WTC11 (cell line): ENCODE measurements at regions not wholly inside any gene's neighbourhood (a gene's known extent, or its start where the extent isn't known, plus 50 kb on each side); places are given as distances from the start of the nearest gene placed in this dataset.

ENCODE experiments used
- ATAC-seq: fragments of 200-7000 bp; cut with Tn5 transposase; 2 replicates; pipeline ENCODE4 v1.10.0; 2021; ENCODE audit warnings: mild to moderate bottlenecking, moderate library complexity
- CTCF ChIA-PET: fragments of 300-600 bp; sonication (Branson Sonifier 250); formaldehyde crosslinking; loops from one replicate; lab custom pipeline; 2021; ENCODE audit warnings: antibody characterized with exemption; lab: Charles Lee
- POLR2A ChIA-PET: fragments of 350-600 bp; sonication (Branson Sonifier 250); formaldehyde crosslinking; loops from one replicate; lab custom pipeline; 2021; ENCODE audit warnings: antibody characterized with exemption; lab: Charles Lee
- DNase-seq: peaks from one replicate; pipeline ENCODE4 v3.0.0; 2021; ENCODE audit warnings: low spot score
- H3K27ac Mint-ChIP-seq: 2 replicates; pipeline ENCODE4 v1.8.0; 2021; ENCODE audit warnings: mixed read lengths
- H3K27me3 Mint-ChIP-seq: 2 replicates; pipeline ENCODE4 v1.8.0; 2021; ENCODE audit warnings: low read depth, mild to moderate bottlenecking, moderate library complexity, mixed read lengths
- H3K36me3 Mint-ChIP-seq: 2 replicates; pipeline ENCODE4 v1.8.0; 2021; ENCODE audit warnings: mixed read lengths
- H3K4me1 Mint-ChIP-seq: 2 replicates; pipeline ENCODE4 v1.8.0; 2022; ENCODE audit warnings: mixed read lengths
- H3K4me3 Mint-ChIP-seq: 2 replicates; pipeline ENCODE4 v1.8.0; 2021; ENCODE audit warnings: mild to moderate bottlenecking, moderate library complexity, mixed read lengths
- H3K9me3 Mint-ChIP-seq: 2 replicates; pipeline ENCODE4 v1.8.0; 2021; ENCODE audit warnings: mixed read lengths
- CTCF ChIP-seq: fragments of 200-600 bp; IDR thresholded peaks from 2 replicates; pipeline ENCODE4 v1.8.0; 2022; ENCODE audit warnings: antibody characterized with exemption
- MXD4 ChIP-seq: fragments of 250-450 bp; sonication (Bioruptor Pico); IDR thresholded peaks from 2 replicates; pipeline ENCODE4 v1.8.0; 2021; ENCODE audit warnings: mild to moderate bottlenecking, moderate library complexity, borderline replicate concordance
- ZBTB43 ChIP-seq: sonication (generic); formaldehyde crosslinking; IDR thresholded peaks from 2 replicates; pipeline ENCODE4 v1.8.1; 2023; ENCODE audit warnings: mild to moderate bottlenecking, missing genetic modification reagents
- ZMAT4 ChIP-seq: fragments of 250-450 bp; sonication (Bioruptor Pico); IDR thresholded peaks from 2 replicates; pipeline ENCODE4 v1.9.0; 2021; ENCODE audit warnings: mild to moderate bottlenecking
- ZNF219 ChIP-seq: sonication (generic); formaldehyde crosslinking; IDR thresholded peaks from 2 replicates; pipeline ENCODE4 v1.8.0; 2023; ENCODE audit warnings: missing genetic modification reagents, mild to moderate bottlenecking, borderline replicate concordance
- TF ChIP-seq, protein P1 (sequence below): sonication (generic); formaldehyde crosslinking; IDR thresholded peaks from 2 replicates; pipeline ENCODE4 v1.8.0; 2022; ENCODE audit warnings: missing genetic modification reagents
- TF ChIP-seq, protein P2 (sequence below): sonication (generic); formaldehyde crosslinking; conservative IDR thresholded peaks from 2 replicates; pipeline ENCODE4 v1.8.1; 2023; ENCODE audit warnings: mild to moderate bottlenecking, low read depth, missing genetic modification reagents, moderate library complexity

GRCh38 chr6:155534678-155535077 is 79.0 kb upstream of the NOX3 start:
- POLR2A ChIA-PET: no interaction called here

More at GRCh38 chr6:155534678-155535077, 79.0 kb upstream of the NOX3 start:
- DNase-seq (no peak), ATAC-seq (no peak)
- peaks cover 18% of the 10 kb centered on the region for H3K9me3 Mint-ChIP-seq
- H3K36me3 Mint-ChIP-seq: peaks cover 6% of the 10 kb centered on the region
- H3K4me3 Mint-ChIP-seq: no peak overlapping the region
- CTCF ChIA-PET: no interaction called here
- H3K27me3 Mint-ChIP-seq: peaks cover 2% of the 10 kb centered on the region; the same call in 1 of the 2 replicates
- peaks cover 4% of the 10 kb centered on the region; the same call in 1 of the 2 replicates for H3K4me1 Mint-ChIP-seq
- no peak for TF ChIP-seq ZMAT4 (CRISPR knock-in tag)
- no peak for TF ChIP-seq ZBTB43
- TF ChIP-seq, protein P1, sequence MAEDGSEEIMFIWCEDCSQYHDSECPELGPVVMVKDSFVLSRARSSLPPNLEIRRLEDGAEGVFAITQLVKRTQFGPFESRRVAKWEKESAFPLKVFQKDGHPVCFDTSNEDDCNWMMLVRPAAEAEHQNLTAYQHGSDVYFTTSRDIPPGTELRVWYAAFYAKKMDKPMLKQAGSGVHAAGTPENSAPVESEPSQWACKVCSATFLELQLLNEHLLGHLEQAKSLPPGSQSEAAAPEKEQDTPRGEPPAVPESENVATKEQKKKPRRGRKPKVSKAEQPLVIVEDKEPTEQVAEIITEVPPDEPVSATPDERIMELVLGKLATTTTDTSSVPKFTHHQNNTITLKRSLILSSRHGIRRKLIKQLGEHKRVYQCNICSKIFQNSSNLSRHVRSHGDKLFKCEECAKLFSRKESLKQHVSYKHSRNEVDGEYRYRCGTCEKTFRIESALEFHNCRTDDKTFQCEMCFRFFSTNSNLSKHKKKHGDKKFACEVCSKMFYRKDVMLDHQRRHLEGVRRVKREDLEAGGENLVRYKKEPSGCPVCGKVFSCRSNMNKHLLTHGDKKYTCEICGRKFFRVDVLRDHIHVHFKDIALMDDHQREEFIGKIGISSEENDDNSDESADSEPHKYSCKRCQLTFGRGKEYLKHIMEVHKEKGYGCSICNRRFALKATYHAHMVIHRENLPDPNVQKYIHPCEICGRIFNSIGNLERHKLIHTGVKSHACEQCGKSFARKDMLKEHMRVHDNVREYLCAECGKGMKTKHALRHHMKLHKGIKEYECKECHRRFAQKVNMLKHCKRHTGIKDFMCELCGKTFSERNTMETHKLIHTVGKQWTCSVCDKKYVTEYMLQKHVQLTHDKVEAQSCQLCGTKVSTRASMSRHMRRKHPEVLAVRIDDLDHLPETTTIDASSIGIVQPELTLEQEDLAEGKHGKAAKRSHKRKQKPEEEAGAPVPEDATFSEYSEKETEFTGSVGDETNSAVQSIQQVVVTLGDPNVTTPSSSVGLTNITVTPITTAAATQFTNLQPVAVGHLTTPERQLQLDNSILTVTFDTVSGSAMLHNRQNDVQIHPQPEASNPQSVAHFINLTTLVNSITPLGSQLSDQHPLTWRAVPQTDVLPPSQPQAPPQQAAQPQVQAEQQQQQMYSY (CRISPR knock-in tag): no peak
- TF ChIP-seq, protein P2, sequence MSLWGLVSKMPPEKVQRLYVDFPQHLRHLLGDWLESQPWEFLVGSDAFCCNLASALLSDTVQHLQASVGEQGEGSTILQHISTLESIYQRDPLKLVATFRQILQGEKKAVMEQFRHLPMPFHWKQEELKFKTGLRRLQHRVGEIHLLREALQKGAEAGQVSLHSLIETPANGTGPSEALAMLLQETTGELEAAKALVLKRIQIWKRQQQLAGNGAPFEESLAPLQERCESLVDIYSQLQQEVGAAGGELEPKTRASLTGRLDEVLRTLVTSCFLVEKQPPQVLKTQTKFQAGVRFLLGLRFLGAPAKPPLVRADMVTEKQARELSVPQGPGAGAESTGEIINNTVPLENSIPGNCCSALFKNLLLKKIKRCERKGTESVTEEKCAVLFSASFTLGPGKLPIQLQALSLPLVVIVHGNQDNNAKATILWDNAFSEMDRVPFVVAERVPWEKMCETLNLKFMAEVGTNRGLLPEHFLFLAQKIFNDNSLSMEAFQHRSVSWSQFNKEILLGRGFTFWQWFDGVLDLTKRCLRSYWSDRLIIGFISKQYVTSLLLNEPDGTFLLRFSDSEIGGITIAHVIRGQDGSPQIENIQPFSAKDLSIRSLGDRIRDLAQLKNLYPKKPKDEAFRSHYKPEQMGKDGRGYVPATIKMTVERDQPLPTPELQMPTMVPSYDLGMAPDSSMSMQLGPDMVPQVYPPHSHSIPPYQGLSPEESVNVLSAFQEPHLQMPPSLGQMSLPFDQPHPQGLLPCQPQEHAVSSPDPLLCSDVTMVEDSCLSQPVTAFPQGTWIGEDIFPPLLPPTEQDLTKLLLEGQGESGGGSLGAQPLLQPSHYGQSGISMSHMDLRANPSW (CRISPR knock-in tag): no peak
- no peak for TF ChIP-seq MXD4 (CRISPR knock-in tag)
- no peak for TF ChIP-seq ZNF219 (CRISPR knock-in tag)
- TF ChIP-seq CTCF: no peak
- TF ChIP-seq, all 79 proteins: peak for 0
- no peak overlapping the region for H3K27ac Mint-ChIP-seq
